ENCODE measurements at regions not wholly inside any gene's neighbourhood (a gene's known extent, or its start where the extent isn't known, plus 50 kb on each side); places are given as distances from the start of the nearest gene placed in this dataset.

- ChIA-PET CTCF (no interaction called here), POLR2A (interaction anchor here (0.5 to 1.2 kb wide), 4 partner anchors 11 to 323 kb away, joined by 3 to 4 read pairs (median 3); no protein-coding TSS in a partner anchor)
- Mint-ChIP-seq H3K4me3 (ENCODE audit: unreplicated experiment) (peak overlapping the region; percentile 5), H3K4me1 (ENCODE audit: insufficient read depth, unreplicated experiment) (peaks cover 11% of the 10 kb centered on the region), H3K9me3 (ENCODE audit: unreplicated experiment) (peaks cover 8% of the 10 kb centered on the region), H3K27ac (ENCODE audit: low read depth, unreplicated experiment) (peak overlapping the region; percentile 47), H3K36me3 (ENCODE audit: insufficient read depth, unreplicated experiment) (no peaks in the 10 kb centered on the region), H3K27me3 (ENCODE audit: insufficient read depth, unreplicated experiment) (no peaks in the 10 kb centered on the region)
- peak; percentile 66 for DNase-seq (ENCODE audit: unreplicated experiment)
- intact Hi-C loops (cut with micrococcal nuclease) = no loop called here
- no TSS peak for BruUV-seq (replicated peaks)
- no peak for TF ChIP-seq CTCF (IDR thresholded peaks at IDR 0.05; ENCODE audit: unreplicated experiment)
Observed at GRCh38 chr4:89549907-89550306, 242.3 kb upstream of the GPRIN3 start.

- Mint-ChIP-seq H3K4me1 (ENCODE audit: insufficient read depth, unreplicated experiment) (peaks cover 6% of the 10 kb centered on the region), H3K9me3 (ENCODE audit: unreplicated experiment) (peaks cover 29% of the 10 kb centered on the region), H3K27me3 (ENCODE audit: insufficient read depth, unreplicated experiment) (no peaks in the 10 kb centered on the region), H3K4me3 (ENCODE audit: unreplicated experiment) (no peak overlapping the region), H3K36me3 (ENCODE audit: insufficient read depth, unreplicated experiment) (no peaks in the 10 kb centered on the region), H3K27ac (ENCODE audit: low read depth, unreplicated experiment) (no peak overlapping the region)
- intact Hi-C loops (cut with micrococcal nuclease) = no loop called here
- POLR2A ChIA-PET = no interaction called here
- TF ChIP-seq CTCF (IDR thresholded peaks at IDR 0.05; ENCODE audit: unreplicated experiment) = no peak
- CTCF ChIA-PET = no interaction called here
- no peak for DNase-seq (ENCODE audit: unreplicated experiment)
- no TSS peak for BruUV-seq (replicated peaks)
Observed at GRCh38 chr4:89545315-89545714, 237.7 kb upstream of the GPRIN3 start.

GRCh38 chr4:89541998-89542397 lies 234.4 kb upstream of the GPRIN3 start:
- intact Hi-C loops (cut with micrococcal nuclease) = no loop called here
- no peaks in the 10 kb centered on the region for H3K27me3 Mint-ChIP-seq (ENCODE audit: insufficient read depth, unreplicated experiment)
- H3K27ac Mint-ChIP-seq (ENCODE audit: low read depth, unreplicated experiment) = no peak overlapping the region
- no peak overlapping the region for H3K4me3 Mint-ChIP-seq (ENCODE audit: unreplicated experiment)
- no TSS peak for BruUV-seq (replicated peaks)
- no peak for TF ChIP-seq CTCF (IDR thresholded peaks at IDR 0.05; ENCODE audit: unreplicated experiment)
- CTCF ChIA-PET = interaction anchor here (0.7 to 1.2 kb wide), 3 partner anchors 38 to 116 kb away, joined by 3 to 5 read pairs (median 3); no protein-coding TSS in a partner anchor
- peaks cover 29% of the 10 kb centered on the region for H3K9me3 Mint-ChIP-seq (ENCODE audit: unreplicated experiment)
- H3K36me3 Mint-ChIP-seq (ENCODE audit: insufficient read depth, unreplicated experiment) = no peaks in the 10 kb centered on the region
- DNase-seq (ENCODE audit: unreplicated experiment) = no peak
- POLR2A ChIA-PET = no interaction called here
- H3K4me1 Mint-ChIP-seq (ENCODE audit: insufficient read depth, unreplicated experiment) = peaks cover 24% of the 10 kb centered on the region

GRCh38 chr4:89539797-89540711 lies 232.5 kb upstream of the GPRIN3 start:
- ChIA-PET CTCF (interaction anchor here (0.7 kb wide), 1 partner anchor 70 kb away, joined by 3 read pairs; no protein-coding TSS in a partner anchor), POLR2A (interaction anchor here (0.6 to 1.1 kb wide), 2 partner anchors 27 to 174 kb away, joined by 3 read pairs; no protein-coding TSS in a partner anchor)
- Mint-ChIP-seq H3K9me3 (ENCODE audit: unreplicated experiment) (peaks cover 21% of the 10 kb centered on the region), H3K27ac (ENCODE audit: low read depth, unreplicated experiment) (peak overlapping the region; percentile 13), H3K4me1 (ENCODE audit: insufficient read depth, unreplicated experiment) (peaks cover 32% of the 10 kb centered on the region), H3K4me3 (ENCODE audit: unreplicated experiment) (no peak overlapping the region), H3K27me3 (ENCODE audit: insufficient read depth, unreplicated experiment) (no peaks in the 10 kb centered on the region), H3K36me3 (ENCODE audit: insufficient read depth, unreplicated experiment) (no peaks in the 10 kb centered on the region)
- no peak for TF ChIP-seq CTCF (IDR thresholded peaks at IDR 0.05; ENCODE audit: unreplicated experiment)
- no TSS peak for BruUV-seq (replicated peaks)
- no peak for DNase-seq (ENCODE audit: unreplicated experiment)
- intact Hi-C loops (cut with micrococcal nuclease) = no loop called here

All from MCF 10A (cell line).